ENCODE measurements at regions not wholly inside any gene's neighbourhood (a gene's known extent, or its start where the extent isn't known, plus 50 kb on each side); places are given as distances from the start of the nearest gene placed in this dataset.

GRCh38 chr4:106426069-106426468 lies 57.5 kb upstream of the GIMD1 start:
- no peak overlapping the region for H3K4me3 ChIP-seq (ENCODE audit: low read depth in 2 of 2, low read length in 2 of 2)
- in situ Hi-C loops (cut with HindIII; ENCODE audit: low pct_unique_long_range_greater_than_20kb, low sequenced_read_pairs) = no loop called here
- ChIA-PET POLR2A (no interaction called here), CTCF (no interaction called here)
- TF ChIP-seq TCF7L2 (IDR thresholded peaks at IDR 0.05; ENCODE audit: low read depth, low read length) = no peak
- no peak for TF ChIP-seq SIN3A (IDR thresholded peaks at IDR 0.05; ENCODE audit: borderline replicate concordance, insufficient read depth, low read depth, low read length)
- no peak for TF ChIP-seq CTCF (IDR thresholded peaks at IDR 0.05)
- no peak for TF ChIP-seq POLR2AphosphoS5 (IDR thresholded peaks at IDR 0.05; ENCODE audit: low read depth, low read length)
- no peak for TF ChIP-seq REST (IDR thresholded peaks at IDR 0.05; ENCODE audit: insufficient read depth in 1 of 2, low read depth in 2 of 2, low read length in 1 of 2)
- no peaks in the 10 kb centered on the region for H3K9me3 ChIP-seq (ENCODE audit: control insufficient read depth, insufficient read depth, low read depth, low read length)
- no peaks in the 10 kb centered on the region for H3K27me3 ChIP-seq (ENCODE audit: control insufficient read depth, insufficient read depth, low read length)
- no peaks in the 10 kb centered on the region for H3K36me3 ChIP-seq (ENCODE audit: control insufficient read depth, insufficient read depth, low read length)
- no peak overlapping the region for H3K27ac ChIP-seq (ENCODE audit: low read length)
- BruUV-seq (replicated peaks) = no TSS peak
- ATAC-seq (no peak), DNase-seq (ENCODE audit: low read depth, low spot score) (no peak)
- intact Hi-C loops (cut with micrococcal nuclease; ENCODE audit: unreplicated experiment) = no loop called here
- H3K4me1 ChIP-seq (ENCODE audit: control insufficient read depth, insufficient read depth, low read length) = no peaks in the 10 kb centered on the region

- intact Hi-C loops (cut with micrococcal nuclease; ENCODE audit: unreplicated experiment) = no loop called here
- no peaks in the 10 kb centered on the region for H3K36me3 ChIP-seq (ENCODE audit: control insufficient read depth, insufficient read depth, low read length)
- no peak for DNase-seq (ENCODE audit: low read depth, low spot score)
- H3K27ac ChIP-seq (ENCODE audit: low read length) = no peak overlapping the region
- ChIA-PET CTCF (no interaction called here), POLR2A (no interaction called here)
- in situ Hi-C loops (cut with HindIII; ENCODE audit: low pct_unique_long_range_greater_than_20kb, low sequenced_read_pairs) = no loop called here
- H3K27me3 ChIP-seq (ENCODE audit: control insufficient read depth, insufficient read depth, low read length) = no peaks in the 10 kb centered on the region
- TF ChIP-seq CTCF (IDR thresholded peaks at IDR 0.05) = no peak
- no peak for TF ChIP-seq SIN3A (IDR thresholded peaks at IDR 0.05; ENCODE audit: borderline replicate concordance, insufficient read depth, low read depth, low read length)
- no peak for TF ChIP-seq POLR2AphosphoS5 (IDR thresholded peaks at IDR 0.05; ENCODE audit: low read depth, low read length)
- TF ChIP-seq REST (IDR thresholded peaks at IDR 0.05; ENCODE audit: insufficient read depth in 1 of 2, low read depth in 2 of 2, low read length in 1 of 2) = no peak
- H3K4me1 ChIP-seq (ENCODE audit: control insufficient read depth, insufficient read depth, low read length) = no peaks in the 10 kb centered on the region
- ATAC-seq = no peak
- no TSS peak for BruUV-seq (replicated peaks)
- no peak overlapping the region for H3K4me3 ChIP-seq (ENCODE audit: low read depth in 2 of 2, low read length in 2 of 2)
- H3K9me3 ChIP-seq (ENCODE audit: control insufficient read depth, insufficient read depth, low read depth, low read length) = no peaks in the 10 kb centered on the region
Measured at GRCh38 chr4:106425576-106425975, 57.0 kb upstream of the GIMD1 start.

All from Panc1 (cell line).